ENCODE measurements at regions not wholly inside any gene's neighbourhood (a gene's known extent, or its start where the extent isn't known, plus 50 kb on each side); places are given as distances from the start of the nearest gene placed in this dataset.

DNA sequence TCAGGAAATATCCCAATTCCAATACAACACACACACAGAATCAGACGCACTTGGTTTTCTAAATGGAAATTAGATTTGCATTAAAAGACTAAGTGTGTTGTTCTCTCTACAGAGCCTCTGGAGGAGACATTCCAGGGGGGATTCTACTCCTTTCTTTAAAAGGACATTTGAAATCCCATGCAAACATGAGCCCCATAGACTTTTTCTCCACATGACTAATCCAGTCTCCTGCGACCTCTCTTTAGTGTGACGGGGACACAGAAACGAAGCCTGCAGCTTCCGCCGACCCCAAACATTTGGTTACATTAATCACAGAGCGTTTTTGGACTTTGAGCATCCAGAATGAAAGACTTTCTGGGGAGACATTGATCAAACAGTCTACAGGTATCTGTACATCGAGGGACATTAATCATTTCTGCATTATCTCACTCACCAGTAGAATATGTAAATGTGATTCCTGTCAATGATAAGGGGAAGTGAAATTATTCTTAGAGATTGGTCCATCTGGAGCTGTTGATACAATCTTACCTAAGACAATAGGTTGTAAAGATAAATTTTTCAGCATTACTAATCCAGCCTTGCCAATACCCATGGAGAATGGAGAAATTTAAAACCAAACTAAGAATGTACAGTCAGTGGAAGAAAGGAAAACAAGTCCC is 103.4 kb upstream of the IRX3 start:
- TF ChIP-seq FOXM1 (IDR thresholded peaks at IDR 0.05; ENCODE audit: borderline replicate concordance, low read depth): no peak
- no peak for TF ChIP-seq TCF12 (IDR thresholded peaks at IDR 0.05; ENCODE audit: low read depth)
- no peak for TF ChIP-seq CEBPB (IDR thresholded peaks at IDR 0.05)
- no peak for TF ChIP-seq EGR1 (IDR thresholded peaks at IDR 0.05)

DNA sequence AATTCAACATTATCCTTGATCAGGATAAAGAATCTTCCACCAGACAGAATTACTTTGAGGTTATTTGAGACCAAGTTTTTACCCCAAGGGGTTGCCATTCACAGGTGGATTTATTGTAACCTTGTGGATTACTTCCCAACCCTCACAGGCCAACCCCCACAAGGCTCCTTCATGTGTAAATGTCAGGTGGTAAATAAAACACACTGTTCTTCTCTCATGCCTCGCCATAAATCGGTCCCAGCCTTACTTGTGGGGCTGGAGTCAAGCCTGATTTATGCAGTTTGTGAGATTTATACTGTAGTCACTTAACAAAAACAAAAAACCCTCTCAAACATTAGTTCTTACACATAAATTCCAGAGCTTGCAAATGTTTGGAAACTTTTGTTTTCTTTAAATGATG is 98.6 kb upstream of the IRX3 start:
- TF ChIP-seq CEBPB (IDR thresholded peaks at IDR 0.05) (no peak), FOXM1 (IDR thresholded peaks at IDR 0.05; ENCODE audit: borderline replicate concordance, low read depth) (no peak), CREB1 (IDR thresholded peaks at IDR 0.05; ENCODE audit: low read depth) (no peak), TCF12 (IDR thresholded peaks at IDR 0.05; ENCODE audit: low read depth) (no peak), ZBTB7A (IDR thresholded peaks at IDR 0.05; ENCODE audit: low read depth) (no peak), RAD21 (IDR thresholded peaks at IDR 0.05; ENCODE audit: low read depth) (no peak), TAF1 (IDR thresholded peaks at IDR 0.05; ENCODE audit: low read depth) (no peak), NFIC (IDR thresholded peaks at IDR 0.05) (no peak), EP300 (IDR thresholded peaks at IDR 0.05; ENCODE audit: borderline replicate concordance) (no peak), TEAD4 (IDR thresholded peaks at IDR 0.05) (no peak), YY1 (IDR thresholded peaks at IDR 0.05; ENCODE audit: low read depth) (no peak), EGR1 (IDR thresholded peaks at IDR 0.05) (no peak)
- TF ChIP-seq, protein P1, sequence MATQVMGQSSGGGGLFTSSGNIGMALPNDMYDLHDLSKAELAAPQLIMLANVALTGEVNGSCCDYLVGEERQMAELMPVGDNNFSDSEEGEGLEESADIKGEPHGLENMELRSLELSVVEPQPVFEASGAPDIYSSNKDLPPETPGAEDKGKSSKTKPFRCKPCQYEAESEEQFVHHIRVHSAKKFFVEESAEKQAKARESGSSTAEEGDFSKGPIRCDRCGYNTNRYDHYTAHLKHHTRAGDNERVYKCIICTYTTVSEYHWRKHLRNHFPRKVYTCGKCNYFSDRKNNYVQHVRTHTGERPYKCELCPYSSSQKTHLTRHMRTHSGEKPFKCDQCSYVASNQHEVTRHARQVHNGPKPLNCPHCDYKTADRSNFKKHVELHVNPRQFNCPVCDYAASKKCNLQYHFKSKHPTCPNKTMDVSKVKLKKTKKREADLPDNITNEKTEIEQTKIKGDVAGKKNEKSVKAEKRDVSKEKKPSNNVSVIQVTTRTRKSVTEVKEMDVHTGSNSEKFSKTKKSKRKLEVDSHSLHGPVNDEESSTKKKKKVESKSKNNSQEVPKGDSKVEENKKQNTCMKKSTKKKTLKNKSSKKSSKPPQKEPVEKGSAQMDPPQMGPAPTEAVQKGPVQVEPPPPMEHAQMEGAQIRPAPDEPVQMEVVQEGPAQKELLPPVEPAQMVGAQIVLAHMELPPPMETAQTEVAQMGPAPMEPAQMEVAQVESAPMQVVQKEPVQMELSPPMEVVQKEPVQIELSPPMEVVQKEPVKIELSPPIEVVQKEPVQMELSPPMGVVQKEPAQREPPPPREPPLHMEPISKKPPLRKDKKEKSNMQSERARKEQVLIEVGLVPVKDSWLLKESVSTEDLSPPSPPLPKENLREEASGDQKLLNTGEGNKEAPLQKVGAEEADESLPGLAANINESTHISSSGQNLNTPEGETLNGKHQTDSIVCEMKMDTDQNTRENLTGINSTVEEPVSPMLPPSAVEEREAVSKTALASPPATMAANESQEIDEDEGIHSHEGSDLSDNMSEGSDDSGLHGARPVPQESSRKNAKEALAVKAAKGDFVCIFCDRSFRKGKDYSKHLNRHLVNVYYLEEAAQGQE (IDR thresholded peaks at IDR 0.05; ENCODE audit: low read depth): no peak
- TF ChIP-seq, protein P2, sequence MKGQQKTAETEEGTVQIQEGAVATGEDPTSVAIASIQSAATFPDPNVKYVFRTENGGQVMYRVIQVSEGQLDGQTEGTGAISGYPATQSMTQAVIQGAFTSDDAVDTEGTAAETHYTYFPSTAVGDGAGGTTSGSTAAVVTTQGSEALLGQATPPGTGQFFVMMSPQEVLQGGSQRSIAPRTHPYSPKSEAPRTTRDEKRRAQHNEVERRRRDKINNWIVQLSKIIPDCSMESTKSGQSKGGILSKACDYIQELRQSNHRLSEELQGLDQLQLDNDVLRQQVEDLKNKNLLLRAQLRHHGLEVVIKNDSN (IDR thresholded peaks at IDR 0.05): no peak
- TF ChIP-seq, protein P3, sequence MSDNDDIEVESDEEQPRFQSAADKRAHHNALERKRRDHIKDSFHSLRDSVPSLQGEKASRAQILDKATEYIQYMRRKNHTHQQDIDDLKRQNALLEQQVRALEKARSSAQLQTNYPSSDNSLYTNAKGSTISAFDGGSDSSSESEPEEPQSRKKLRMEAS (IDR thresholded peaks at IDR 0.05): no peak

DNA sequence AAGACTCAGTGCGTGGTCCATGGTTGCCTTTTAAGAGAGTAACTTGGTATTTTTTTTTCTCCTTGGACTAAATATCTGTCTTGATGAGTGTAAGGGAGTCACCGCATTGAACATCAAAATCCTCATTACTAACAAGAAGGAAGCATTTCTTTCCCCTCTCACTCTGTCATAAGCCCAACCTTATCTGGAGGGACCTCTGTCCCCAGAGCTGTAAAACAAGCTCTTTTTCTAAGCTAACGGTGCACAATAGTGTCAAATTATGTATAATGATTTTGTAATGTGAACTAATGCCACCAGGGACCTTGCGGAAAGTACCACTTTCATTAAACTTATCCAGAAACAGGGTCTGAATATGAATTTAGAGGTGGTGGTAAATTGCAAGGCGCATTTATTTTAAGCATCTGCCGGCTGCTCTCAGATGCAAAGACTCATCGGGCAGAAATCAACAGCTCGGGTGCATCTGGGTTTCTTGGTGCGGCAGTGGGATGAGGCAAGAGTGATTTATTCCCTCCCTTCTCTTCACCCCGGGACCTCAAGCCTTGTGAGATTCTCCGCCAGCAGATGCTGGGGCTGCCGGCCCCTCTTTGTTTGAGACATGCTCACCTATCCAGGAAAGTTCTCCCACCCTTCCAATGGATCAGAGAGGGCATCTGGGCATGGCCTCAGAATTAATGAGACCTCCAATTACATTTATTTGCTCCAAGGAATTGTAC is 95.2 kb upstream of the IRX3 start:
- no peak for TF ChIP-seq ZBTB7A (IDR thresholded peaks at IDR 0.05; ENCODE audit: low read depth)
- TF ChIP-seq, protein P2 (IDR thresholded peaks at IDR 0.05): no peak
- TF ChIP-seq CREB1 (IDR thresholded peaks at IDR 0.05; ENCODE audit: low read depth): no peak
- no peak for TF ChIP-seq YY1 (IDR thresholded peaks at IDR 0.05; ENCODE audit: low read depth)
- no peak for TF ChIP-seq RAD21 (IDR thresholded peaks at IDR 0.05; ENCODE audit: low read depth)
- TF ChIP-seq NFIC (IDR thresholded peaks at IDR 0.05): no peak
- TF ChIP-seq TAF1 (IDR thresholded peaks at IDR 0.05; ENCODE audit: low read depth): no peak
- TF ChIP-seq, protein P3 (IDR thresholded peaks at IDR 0.05): no peak
- no peak for TF ChIP-seq TEAD4 (IDR thresholded peaks at IDR 0.05)
- no peak for TF ChIP-seq EGR1 (IDR thresholded peaks at IDR 0.05)
- no peak for TF ChIP-seq EP300 (IDR thresholded peaks at IDR 0.05; ENCODE audit: borderline replicate concordance)
- no peak for TF ChIP-seq CEBPB (IDR thresholded peaks at IDR 0.05)
- TF ChIP-seq, protein P1 (IDR thresholded peaks at IDR 0.05; ENCODE audit: low read depth): no peak
- TF ChIP-seq TCF12 (IDR thresholded peaks at IDR 0.05; ENCODE audit: low read depth): no peak
- no peak for TF ChIP-seq FOXM1 (IDR thresholded peaks at IDR 0.05; ENCODE audit: borderline replicate concordance, low read depth)

DNA sequence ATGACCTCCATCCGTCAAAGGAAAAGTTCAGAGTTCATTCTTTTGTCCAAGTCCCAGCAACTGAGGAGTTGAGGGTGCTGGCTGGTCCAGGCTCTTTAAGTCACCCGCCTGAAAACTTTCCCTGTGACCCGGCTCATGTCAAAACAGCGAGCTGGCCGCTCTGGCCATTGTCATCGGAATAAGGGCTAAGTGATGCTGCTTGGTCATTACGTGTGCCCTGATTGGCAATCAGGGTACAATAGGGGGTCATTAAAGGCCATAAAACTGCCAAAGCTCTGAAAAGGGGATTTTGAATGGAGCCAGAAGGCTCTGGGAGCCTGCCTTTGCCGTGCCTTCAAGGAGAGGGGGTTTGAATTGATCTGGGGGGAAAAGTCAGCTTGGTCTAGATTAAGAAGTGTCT is 88.5 kb upstream of the IRX3 start:
- TF ChIP-seq, protein P1 (IDR thresholded peaks at IDR 0.05; ENCODE audit: low read depth): no peak
- TF ChIP-seq CEBPB (IDR thresholded peaks at IDR 0.05) (no peak), RAD21 (IDR thresholded peaks at IDR 0.05; ENCODE audit: low read depth) (no peak), YY1 (IDR thresholded peaks at IDR 0.05; ENCODE audit: low read depth) (no peak), TCF12 (IDR thresholded peaks at IDR 0.05; ENCODE audit: low read depth) (no peak), EGR1 (IDR thresholded peaks at IDR 0.05) (no peak), CREB1 (IDR thresholded peaks at IDR 0.05; ENCODE audit: low read depth) (no peak), NFIC (IDR thresholded peaks at IDR 0.05) (no peak), FOXM1 (IDR thresholded peaks at IDR 0.05; ENCODE audit: borderline replicate concordance, low read depth) (no peak)
- TF ChIP-seq, protein P3 (IDR thresholded peaks at IDR 0.05): no peak
- TF ChIP-seq, protein P2 (IDR thresholded peaks at IDR 0.05): no peak
